DND-41 (cell line): ENCODE measurements at regions not wholly inside any gene's neighbourhood (a gene's known extent, or its start where the extent isn't known, plus 50 kb on each side); places are given as distances from the start of the nearest gene placed in this dataset.

ENCODE experiments used
- CTCF ChIP-seq: IDR thresholded peaks from 2 replicates; pipeline ENCODE4 v1.5.1; 2012; ENCODE audit warnings: borderline replicate concordance, low read length, moderate library complexity, mild to moderate bottlenecking; ENCODE audit not compliant: poor library complexity, severe bottlenecking; ENCODE audit errors: extremely low read depth
- EZH2 ChIP-seq: IDR thresholded peaks from 3 replicates; pipeline ENCODE4 v1.6.1; 2012; ENCODE audit warnings: borderline replicate concordance, low read depth, mild to moderate bottlenecking, moderate library complexity, low read length, inconsistent platforms; ENCODE audit not compliant: severe bottlenecking

- TF ChIP-seq CTCF (no peak), EZH2 (no peak)
Observed at GRCh38 chr5:90329911-90330310, 79.6 kb downstream of the CETN3 start.
